Lower leg skin (tissue), 3 donors: ENCODE measurements at regions not wholly inside any gene's neighbourhood (a gene's known extent, or its start where the extent isn't known, plus 50 kb on each side); places are given as distances from the start of the nearest gene placed in this dataset.

Experiments
- CTCF ChIP-seq, 3 donors: fragments of 450-650 bp; IDR thresholded peaks; one replicate each; pipeline ENCODE4 v1.5.1; 2016; ENCODE audit warnings: antibody characterized with exemption in 3 of 3, mild to moderate bottlenecking in 3 of 3, moderate library complexity in 2 of 3
- POLR2A ChIP-seq, 2 donors: fragments of 450-650 bp; IDR thresholded peaks; one replicate each; pipeline ENCODE4 v1.6.1; 2016 to 2017; ENCODE audit warnings: antibody characterized with exemption in 2 of 2, mild to moderate bottlenecking in 1 of 2, moderate library complexity in 1 of 2

GRCh38 chr2:139885921-139886498 is 1105.8 kb upstream of the NXPH2 start:
- TF ChIP-seq CTCF (IDR thresholded peaks at IDR 0.05) (no peak), POLR2A (IDR thresholded peaks at IDR 0.05) (no peak)
